Spinal cord (tissue), 9 donors: ENCODE measurements at regions not wholly inside any gene's neighbourhood (a gene's known extent, or its start where the extent isn't known, plus 50 kb on each side); places are given as distances from the start of the nearest gene placed in this dataset.

Experiments
- DNase-seq, 6 donors: peaks; one replicate each; pipeline versions ENCODE4 v3.0.0 to v3.0.0-alpha.2; 2013 to 2015; ENCODE audit warnings: low spot score in 6 of 6, low read depth in 4 of 6
- H3K27ac ChIP-seq: one replicate; pipeline ENCODE4 v1.5.1; 2013; ENCODE audit warnings: low read depth, low read length, control low read depth
- H3K27me3 ChIP-seq: one replicate; pipeline ENCODE4 v1.6.1; 2013; ENCODE audit warnings: low read length; ENCODE audit not compliant: control insufficient read depth, insufficient read depth
- H3K36me3 ChIP-seq: one replicate; pipeline ENCODE4 v1.6.1; 2013; ENCODE audit warnings: low read length; ENCODE audit not compliant: control insufficient read depth, insufficient read depth
- H3K4me1 ChIP-seq: one replicate; pipeline ENCODE4 v1.6.1; 2013; ENCODE audit warnings: low read length; ENCODE audit not compliant: control insufficient read depth, insufficient read depth
- H3K4me3 ChIP-seq: one replicate; pipeline ENCODE4 v1.5.1; 2013; ENCODE audit warnings: low read depth, low read length, control low read depth
- H3K9me3 ChIP-seq: one replicate; pipeline ENCODE4 v1.6.1; 2013; ENCODE audit warnings: low read length; ENCODE audit not compliant: control insufficient read depth, insufficient read depth
- WGBS: methylation state at CpG from one replicate; pipeline ENCODE4 v1.1.5; 2013; ENCODE audit warnings: missing lambda C conversion rate; ENCODE audit not compliant: insufficient coverage; 5-methylcytosine and 5-hydroxymethylcytosine counted together
- donor health status: healthy.

- H3K36me3 ChIP-seq, result no peaks in the 10 kb centered on the region
- H3K4me1 ChIP-seq, result no peaks in the 10 kb centered on the region
- no peak for DNase-seq
- H3K27ac ChIP-seq, result no peak overlapping the region
- H3K27me3 ChIP-seq, result no peaks in the 10 kb centered on the region
- 80% methylated on average over 9 of the region's 10 CpGs for WGBS
- H3K4me3 ChIP-seq, result no peak overlapping the region
- no peaks in the 10 kb centered on the region for H3K9me3 ChIP-seq
These were observed 137.1 kb downstream of the OAT start for GRCh38 chr10:124281666-124282065.

DNA sequence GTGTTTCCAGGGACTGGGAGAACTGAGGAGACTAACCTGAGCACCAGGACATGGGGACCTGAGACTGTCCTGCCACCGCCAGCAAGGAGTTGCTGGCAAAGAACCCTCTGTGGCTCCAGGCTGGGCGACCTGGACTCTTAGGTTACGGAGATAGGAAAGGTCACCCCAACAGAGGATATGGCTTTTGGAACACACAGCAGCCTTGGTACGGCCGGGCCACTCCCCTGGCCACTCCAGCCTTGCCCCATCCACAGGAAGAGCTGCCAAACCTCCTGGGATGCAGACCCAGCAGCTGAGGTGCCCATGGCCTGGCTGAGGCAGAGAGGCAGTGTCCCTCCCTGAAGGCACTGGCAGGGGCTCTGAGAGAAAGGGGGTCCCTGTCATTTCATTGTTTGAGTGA, 137.8 kb downstream of the OAT start:
- Histone ChIP-seq H3K27me3 (no peaks in the 10 kb centered on the region), H3K36me3 (no peaks in the 10 kb centered on the region), H3K27ac (no peak overlapping the region), H3K4me1 (no peaks in the 10 kb centered on the region), H3K9me3 (no peaks in the 10 kb centered on the region), H3K4me3 (no peak overlapping the region)
- WGBS, result 92% methylated on average over 5 of the region's 5 CpGs
- DNase-seq, result no peak

- 88% methylated on average over 8 of the region's 8 CpGs for whole genome bisulfite sequencing
- Histone ChIP-seq H3K4me3 (no peak overlapping the region), H3K4me1 (no peaks in the 10 kb centered on the region), H3K27ac (no peak overlapping the region), H3K27me3 (no peaks in the 10 kb centered on the region), H3K36me3 (no peaks in the 10 kb centered on the region), H3K9me3 (no peaks in the 10 kb centered on the region)
- DNase-seq, result no peak
These were observed 138.8 kb downstream of the OAT start for GRCh38 chr10:124279882-124280281.

- no peak overlapping the region for H3K4me3 ChIP-seq
- no peak for DNase-seq
- H3K27ac ChIP-seq, result no peak overlapping the region
- 77% methylated on average over 2 of the region's 2 CpGs for WGBS
- H3K4me1 ChIP-seq, result no peaks in the 10 kb centered on the region
- no peaks in the 10 kb centered on the region for H3K9me3 ChIP-seq
- no peaks in the 10 kb centered on the region for H3K36me3 ChIP-seq
- H3K27me3 ChIP-seq, result no peaks in the 10 kb centered on the region
These were observed 139.4 kb downstream of the OAT start for GRCh38 chr10:124279298-124279697.

GRCh38 chr10:124278356-124278755, 140.4 kb downstream of the OAT start:
- no peak for DNase-seq
- Histone ChIP-seq H3K27ac (no peak overlapping the region), H3K27me3 (no peaks in the 10 kb centered on the region), H3K4me3 (no peak overlapping the region), H3K9me3 (no peaks in the 10 kb centered on the region), H3K36me3 (no peaks in the 10 kb centered on the region), H3K4me1 (no peaks in the 10 kb centered on the region)
- WGBS, result 100% methylated on average over 4 of the region's 5 CpGs

- H3K4me1 ChIP-seq, result no peaks in the 10 kb centered on the region
- H3K27ac ChIP-seq, result no peak overlapping the region
- no CpG with 5 or more reads among the region's 1 CpG for WGBS
- H3K27me3 ChIP-seq, result no peaks in the 10 kb centered on the region
- DNase-seq, result no peak
- peaks cover 6% of the 10 kb centered on the region for H3K9me3 ChIP-seq
- H3K36me3 ChIP-seq, result no peaks in the 10 kb centered on the region
- no peak overlapping the region for H3K4me3 ChIP-seq
These were observed 145.6 kb downstream of the OAT start for GRCh38 chr10:124273141-124273540.

GRCh38 chr10:124271676-124272075, 147.0 kb downstream of the OAT start:
- no peaks in the 10 kb centered on the region for H3K36me3 ChIP-seq
- peaks cover 15% of the 10 kb centered on the region for H3K4me1 ChIP-seq
- H3K9me3 ChIP-seq, result peaks cover 6% of the 10 kb centered on the region
- 100% methylated on average over 2 of the region's 4 CpGs for WGBS
- no peak overlapping the region for H3K4me3 ChIP-seq
- H3K27ac ChIP-seq, result no peak overlapping the region
- no peaks in the 10 kb centered on the region for H3K27me3 ChIP-seq
- no peak for DNase-seq

DNA sequence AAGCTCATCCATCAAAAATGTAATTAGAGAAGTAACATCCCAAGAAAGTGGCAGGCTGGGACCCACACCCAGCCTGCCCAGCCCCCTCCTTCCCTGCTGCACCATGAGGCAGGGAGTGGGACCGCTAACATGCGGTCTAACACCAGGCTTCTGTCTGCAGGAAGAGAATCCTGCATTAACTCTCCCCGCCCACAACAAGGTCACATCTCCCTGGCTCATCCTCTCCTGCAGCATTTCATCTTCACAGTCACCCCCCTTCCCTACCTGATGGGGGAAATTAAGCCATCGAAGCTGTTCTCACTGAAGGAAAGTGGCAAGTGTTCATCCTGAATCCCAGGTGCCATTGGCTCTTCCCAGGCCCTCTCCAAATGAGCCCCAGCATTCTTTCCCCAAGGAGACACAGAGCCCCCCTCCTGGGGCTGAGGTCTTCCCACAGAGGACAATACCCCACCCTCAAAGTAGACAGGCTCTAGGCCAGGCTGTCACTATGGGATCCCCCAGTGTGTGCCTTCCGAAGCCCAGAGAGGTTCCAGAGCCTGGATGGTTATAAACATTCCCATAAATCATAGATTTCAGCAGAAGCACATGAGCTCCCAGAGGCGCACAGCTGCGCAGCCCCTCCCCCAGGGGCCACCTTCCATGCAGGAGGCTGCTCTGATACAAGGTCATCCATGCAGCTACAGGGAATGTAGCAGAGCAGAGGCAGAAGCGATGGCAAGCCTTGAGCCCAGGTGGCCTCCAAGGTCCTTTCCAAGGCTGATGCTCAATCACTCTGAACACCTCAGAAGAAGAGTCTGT, 148.0 kb downstream of the OAT start:
- H3K4me3 ChIP-seq, result no peak overlapping the region
- H3K9me3 ChIP-seq, result peaks cover 6% of the 10 kb centered on the region
- 72% methylated on average over 7 of the region's 8 CpGs for WGBS
- H3K36me3 ChIP-seq, result no peaks in the 10 kb centered on the region
- no peaks in the 10 kb centered on the region for H3K27me3 ChIP-seq
- DNase-seq, result no peak
- H3K27ac ChIP-seq, result no peak overlapping the region
- H3K4me1 ChIP-seq, result peaks cover 15% of the 10 kb centered on the region

GRCh38 chr10:124268976-124269375, 149.7 kb downstream of the OAT start:
- Histone ChIP-seq H3K36me3 (no peaks in the 10 kb centered on the region), H3K27me3 (no peaks in the 10 kb centered on the region), H3K4me1 (peaks cover 15% of the 10 kb centered on the region), H3K4me3 (no peak overlapping the region), H3K27ac (no peak overlapping the region), H3K9me3 (peaks cover 6% of the 10 kb centered on the region)
- WGBS, result 82% methylated on average over 5 of the region's 5 CpGs
- no peak for DNase-seq

GRCh38 chr10:124267911-124268549, 150.7 kb downstream of the OAT start:
- H3K36me3 ChIP-seq, result no peaks in the 10 kb centered on the region
- peaks cover 6% of the 10 kb centered on the region for H3K9me3 ChIP-seq
- no peak for DNase-seq
- 82% methylated on average over 5 of the region's 6 CpGs for WGBS
- H3K4me1 ChIP-seq, result peaks cover 20% of the 10 kb centered on the region
- no peak overlapping the region for H3K4me3 ChIP-seq
- H3K27ac ChIP-seq, result no peak overlapping the region
- no peaks in the 10 kb centered on the region for H3K27me3 ChIP-seq
